ENCODE measurements at regions not wholly inside any gene's neighbourhood (a gene's known extent, or its start where the extent isn't known, plus 50 kb on each side); places are given as distances from the start of the nearest gene placed in this dataset.

DNA sequence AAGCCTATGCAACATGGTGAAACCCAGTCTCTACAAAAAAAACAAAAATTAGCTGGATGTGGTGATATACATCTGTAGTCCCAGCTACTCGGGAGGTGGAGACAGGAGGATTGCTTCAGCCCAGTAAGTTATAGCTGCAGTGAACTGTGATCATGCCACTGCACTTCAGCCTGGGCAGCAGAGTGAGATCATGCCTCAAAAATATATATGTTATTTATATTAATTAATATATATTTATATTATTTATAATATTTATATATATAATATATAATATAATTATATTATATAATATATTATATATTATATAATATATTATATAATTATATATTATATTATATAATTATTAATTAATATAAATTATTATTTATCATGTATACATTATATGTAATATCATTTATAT, 1158.4 kb upstream of the AUTS2 start:
- Histone ChIP-seq H3K27me3 (ENCODE audit: control insufficient read depth, insufficient read depth, low read length) (no peaks in the 10 kb centered on the region), H3K56ac (ENCODE audit: extremely low read depth, insufficient read depth, low read length) (no peak overlapping the region), H2AK9ac (replicated peaks; ENCODE audit: low read depth, low read length, poor library complexity) (no peak overlapping the region), H2BK20ac (ENCODE audit: low read depth, low read length) (no peak overlapping the region), H3K4me2 (ENCODE audit: low read depth, low read length) (no peak overlapping the region), H2BK5ac (ENCODE audit: low read depth, low read length, poor library complexity, severe bottlenecking) (no peak overlapping the region), H3K9me1 (ENCODE audit: insufficient read depth, low read length) (no peaks in the 10 kb centered on the region), H4K8ac (ENCODE audit: low read depth in 2 of 2, low read length in 2 of 2) (no peak overlapping the region), H3K79me1 (ENCODE audit: low read depth in 1 of 2, low read length in 2 of 2) (no peaks in the 10 kb centered on the region), H2BK15ac (ENCODE audit: low read depth, low read length) (no peak overlapping the region), H3K4me1 (ENCODE audit: control insufficient read depth, insufficient read depth, low read length) (no peaks in the 10 kb centered on the region), H4K91ac (ENCODE audit: insufficient read depth, low read depth, low read length) (no peak overlapping the region), H3K27ac (ENCODE audit: insufficient read depth, low read length) (no peak overlapping the region), H4K20me1 (ENCODE audit: insufficient read depth, low read length) (no peaks in the 10 kb centered on the region), H3K23ac (ENCODE audit: low read depth, low read length) (no peak overlapping the region), H2BK120ac (ENCODE audit: low read depth, low read length) (no peak overlapping the region), H2AFZ (replicated peaks; ENCODE audit: low read length, poor library complexity) (no peak overlapping the region), H3K9me3 (ENCODE audit: control insufficient read depth, insufficient read depth, low read length) (peaks cover 3% of the 10 kb centered on the region; the same call in 1 of the 2 replicates), H3K4ac (ENCODE audit: low read depth, low read length) (no peak overlapping the region), H3K9ac (ENCODE audit: low read depth, low read length) (no peak overlapping the region), H3K4me3 (ENCODE audit: insufficient read depth, low read depth, low read length) (no peak overlapping the region), H3K36me3 (ENCODE audit: control insufficient read depth, insufficient read depth, low read length) (no peaks in the 10 kb centered on the region), H2AK5ac (ENCODE audit: low read depth, low read length) (no peak overlapping the region), H3K18ac (ENCODE audit: low read depth, low read length) (no peak overlapping the region), H4K5ac (ENCODE audit: low read depth, low read length) (no peak overlapping the region), H3K14ac (replicated peaks; ENCODE audit: low read depth, low read length) (no peak overlapping the region)
- no TSS peak for BruUV-seq (replicated peaks)
- no peak for DNase-seq
- intact Hi-C loops (cut with micrococcal nuclease) (no loop called here), in situ Hi-C loops (cut with MboI; ENCODE audit: low sequenced_read_pairs) (no loop called here), dilution Hi-C loops (cut with HindIII; ENCODE audit: low sequenced_read_pairs, unreplicated experiment) (no loop called here)
- ATAC-seq (ENCODE audit: low read depth): no peak
- POLR2A ChIA-PET (ENCODE audit: unreplicated experiment): no interaction called here
- no CpG with 5 or more reads among the region's 1 CpG for WGBS, 2 experiments (ENCODE audit: extremely low coverage in 2 of 2, insufficient read length in 1 of 2)
- CTCF ChIA-PET: no interaction called here
- TF ChIP-seq ELK1 (IDR thresholded peaks at IDR 0.05; ENCODE audit: borderline replicate concordance, low read depth, low read length) (no peak), CHD1 (IDR thresholded peaks at IDR 0.05; ENCODE audit: low read depth, low read length) (no peak), CTCF (conservative IDR thresholded peaks at IDR 0.05; ENCODE audit: low read depth, low read length) (no peak)

Data from IMR-90 (cell line).